ENCODE measurements at regions not wholly inside any gene's neighbourhood (a gene's known extent, or its start where the extent isn't known, plus 50 kb on each side); places are given as distances from the start of the nearest gene placed in this dataset.

DNA sequence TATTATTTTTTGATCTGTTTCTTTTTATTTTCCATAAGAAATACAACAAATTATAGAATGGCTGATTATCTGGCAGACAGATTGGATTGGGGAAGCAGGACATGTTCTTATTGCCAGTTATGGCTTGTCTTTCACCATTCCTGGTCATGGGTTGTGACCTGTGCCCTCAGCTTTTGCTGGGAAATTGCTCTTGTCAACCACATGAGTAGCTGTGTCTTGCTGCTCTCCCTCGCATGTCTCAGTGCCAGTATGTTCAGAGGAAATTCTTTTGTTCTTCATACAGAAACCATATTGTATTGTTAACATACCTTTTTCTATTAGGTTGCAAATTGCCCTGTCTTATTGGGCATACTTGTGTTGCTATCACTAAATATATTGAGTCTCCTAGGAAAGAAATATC is 344.1 kb downstream of the OSTF1 start:
- Histone ChIP-seq H3K4me3 (replicated peaks in 1 of 3; ENCODE audit: insufficient read depth in 1 of 3, low read depth in 1 of 3, low read length in 3 of 3) (no peak overlapping the region), H3K27me3 (ENCODE audit: control insufficient read depth in 2 of 2, insufficient read depth in 2 of 2, low read length in 2 of 2) (no peaks in the 10 kb centered on the region), H4K20me1 (replicated peaks; ENCODE audit: control insufficient read depth, extremely low read depth, insufficient read depth, low read length) (no peaks in the 10 kb centered on the region), H3K9me1 (replicated peaks; ENCODE audit: control insufficient read depth, extremely low read depth, insufficient read depth, low read length) (no peaks in the 10 kb centered on the region), H3K36me3 (ENCODE audit: control insufficient read depth in 2 of 2, extremely low read depth in 1 of 2, insufficient read depth in 2 of 2, low read length in 2 of 2) (no peaks in the 10 kb centered on the region), H3K79me2 (ENCODE audit: control insufficient read depth, insufficient read depth, low read length) (no peaks in the 10 kb centered on the region), H3K9me3 (replicated peaks; ENCODE audit: control insufficient read depth, insufficient read depth, low read length) (no peaks in the 10 kb centered on the region), H3K9ac (replicated peaks; ENCODE audit: extremely low read depth, insufficient read depth, low read length) (no peak overlapping the region), H3K27ac (ENCODE audit: insufficient read depth, low read depth, low read length) (no peak overlapping the region), H3K4me1 (ENCODE audit: control insufficient read depth, extremely low read depth, insufficient read depth, low read length) (no peaks in the 10 kb centered on the region), H2AFZ (ENCODE audit: low read depth, low read length) (no peak overlapping the region), H3K4me2 (ENCODE audit: insufficient read depth, low read length) (no peak overlapping the region)
- DNase-seq (ENCODE audit: low read depth, low spot score) (no peak), FAIRE-seq (no peak)
- intact Hi-C loops (cut with micrococcal nuclease): no loop called here
- ChIA-PET CTCF (no interaction called here), POLR2A (no interaction called here)
- TF ChIP-seq POLR2A (IDR thresholded peaks at IDR 0.05; ENCODE audit: low read depth, low read length): no peak
- TF ChIP-seq, protein P1, sequence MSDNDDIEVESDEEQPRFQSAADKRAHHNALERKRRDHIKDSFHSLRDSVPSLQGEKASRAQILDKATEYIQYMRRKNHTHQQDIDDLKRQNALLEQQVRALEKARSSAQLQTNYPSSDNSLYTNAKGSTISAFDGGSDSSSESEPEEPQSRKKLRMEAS (IDR thresholded peaks at IDR 0.05; ENCODE audit: insufficient read depth, insufficient read length): no peak
- TF ChIP-seq POLR2AphosphoS5 (IDR thresholded peaks at IDR 0.05; ENCODE audit: insufficient read depth, low read depth, low read length): no peak
- BruUV-seq (replicated peaks): no TSS peak
- dilution Hi-C loops (cut with MboI; ENCODE audit: extremely low pct_ligation_motif_present, low sequenced_read_pairs): no loop called here

DNA sequence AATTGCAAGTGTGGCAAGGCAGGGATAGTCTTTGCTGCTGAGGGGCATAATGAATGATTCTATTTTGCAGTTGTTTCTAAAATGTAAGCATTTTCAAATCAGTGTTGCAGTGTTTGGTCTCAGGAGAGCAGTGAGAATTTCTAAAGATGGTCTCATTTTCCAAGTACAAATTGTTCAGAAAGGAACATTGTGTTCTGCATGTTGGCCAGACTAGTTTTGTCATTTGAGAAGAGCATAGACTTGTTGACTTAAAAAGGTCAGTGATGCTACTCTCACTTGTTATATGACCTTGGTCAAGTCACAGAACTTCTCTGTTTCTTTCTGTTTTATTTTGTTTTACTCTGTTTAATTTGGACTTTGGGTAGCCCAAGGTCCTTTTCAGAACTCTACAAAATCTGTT is 344.6 kb downstream of the OSTF1 start:
- no TSS peak for BruUV-seq (replicated peaks)
- Histone ChIP-seq H3K27me3 (ENCODE audit: control insufficient read depth in 2 of 2, insufficient read depth in 2 of 2, low read length in 2 of 2) (no peaks in the 10 kb centered on the region), H2AFZ (ENCODE audit: low read depth, low read length) (no peak overlapping the region), H3K4me1 (ENCODE audit: control insufficient read depth, extremely low read depth, insufficient read depth, low read length) (no peaks in the 10 kb centered on the region), H4K20me1 (replicated peaks; ENCODE audit: control insufficient read depth, extremely low read depth, insufficient read depth, low read length) (no peaks in the 10 kb centered on the region), H3K9me3 (replicated peaks; ENCODE audit: control insufficient read depth, insufficient read depth, low read length) (no peaks in the 10 kb centered on the region), H3K4me3 (replicated peaks in 1 of 3; ENCODE audit: insufficient read depth in 1 of 3, low read depth in 1 of 3, low read length in 3 of 3) (no peak overlapping the region), H3K9ac (replicated peaks; ENCODE audit: extremely low read depth, insufficient read depth, low read length) (no peak overlapping the region), H3K79me2 (ENCODE audit: control insufficient read depth, insufficient read depth, low read length) (no peaks in the 10 kb centered on the region), H3K9me1 (replicated peaks; ENCODE audit: control insufficient read depth, extremely low read depth, insufficient read depth, low read length) (no peaks in the 10 kb centered on the region), H3K36me3 (ENCODE audit: control insufficient read depth in 2 of 2, extremely low read depth in 1 of 2, insufficient read depth in 2 of 2, low read length in 2 of 2) (no peaks in the 10 kb centered on the region), H3K27ac (ENCODE audit: insufficient read depth, low read depth, low read length) (no peak overlapping the region), H3K4me2 (ENCODE audit: insufficient read depth, low read length) (no peak overlapping the region)
- dilution Hi-C loops (cut with MboI; ENCODE audit: extremely low pct_ligation_motif_present, low sequenced_read_pairs) (no loop called here), intact Hi-C loops (cut with micrococcal nuclease) (no loop called here)
- DNase-seq (ENCODE audit: low read depth, low spot score) (no peak), FAIRE-seq (no peak)
- TF ChIP-seq GATA2 (IDR thresholded peaks at IDR 0.05; ENCODE audit: insufficient read depth, insufficient read length, low read depth, low read length) (no peak), FOS (IDR thresholded peaks at IDR 0.05; ENCODE audit: borderline replicate concordance, insufficient read depth, low read length) (no peak), POLR2A (IDR thresholded peaks at IDR 0.05; ENCODE audit: low read depth, low read length) (no peak), POLR2AphosphoS5 (IDR thresholded peaks at IDR 0.05; ENCODE audit: insufficient read depth, low read depth, low read length) (no peak), MYC (IDR thresholded peaks at IDR 0.05; ENCODE audit: low read depth, low read length) (no peak), JUN (IDR thresholded peaks at IDR 0.05; ENCODE audit: borderline replicate concordance, insufficient read depth, insufficient read length, low read depth) (no peak), EZH2 (IDR thresholded peaks at IDR 0.05; ENCODE audit: borderline replicate concordance, low read depth, low read length, severe bottlenecking) (no peak)
- TF ChIP-seq, protein P2, sequence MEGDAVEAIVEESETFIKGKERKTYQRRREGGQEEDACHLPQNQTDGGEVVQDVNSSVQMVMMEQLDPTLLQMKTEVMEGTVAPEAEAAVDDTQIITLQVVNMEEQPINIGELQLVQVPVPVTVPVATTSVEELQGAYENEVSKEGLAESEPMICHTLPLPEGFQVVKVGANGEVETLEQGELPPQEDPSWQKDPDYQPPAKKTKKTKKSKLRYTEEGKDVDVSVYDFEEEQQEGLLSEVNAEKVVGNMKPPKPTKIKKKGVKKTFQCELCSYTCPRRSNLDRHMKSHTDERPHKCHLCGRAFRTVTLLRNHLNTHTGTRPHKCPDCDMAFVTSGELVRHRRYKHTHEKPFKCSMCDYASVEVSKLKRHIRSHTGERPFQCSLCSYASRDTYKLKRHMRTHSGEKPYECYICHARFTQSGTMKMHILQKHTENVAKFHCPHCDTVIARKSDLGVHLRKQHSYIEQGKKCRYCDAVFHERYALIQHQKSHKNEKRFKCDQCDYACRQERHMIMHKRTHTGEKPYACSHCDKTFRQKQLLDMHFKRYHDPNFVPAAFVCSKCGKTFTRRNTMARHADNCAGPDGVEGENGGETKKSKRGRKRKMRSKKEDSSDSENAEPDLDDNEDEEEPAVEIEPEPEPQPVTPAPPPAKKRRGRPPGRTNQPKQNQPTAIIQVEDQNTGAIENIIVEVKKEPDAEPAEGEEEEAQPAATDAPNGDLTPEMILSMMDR (IDR thresholded peaks at IDR 0.05; ENCODE audit: extremely low read depth in 1 of 2, insufficient read depth in 1 of 2, low read depth in 1 of 2, low read length in 2 of 2): no peak
- TF ChIP-seq, protein P1 (IDR thresholded peaks at IDR 0.05; ENCODE audit: insufficient read depth, insufficient read length): no peak
- ChIA-PET POLR2A (no interaction called here), CTCF (no interaction called here)
